ENCODE measurements at regions not wholly inside any gene's neighbourhood (a gene's known extent, or its start where the extent isn't known, plus 50 kb on each side); places are given as distances from the start of the nearest gene placed in this dataset.

- Histone ChIP-seq H3K36me3 (no peaks in the 10 kb centered on the region), H3K27me3 (no peaks in the 10 kb centered on the region), H3K27ac (replicated peaks in 1 of 4) (no peak overlapping the region), H3K9me3 (no peaks in the 10 kb centered on the region), H3K4me1 (no peaks in the 10 kb centered on the region), H3K4me3 (no peak overlapping the region)
- TF ChIP-seq POLR2A (IDR thresholded peaks at IDR 0.05; ENCODE audit: low read depth) = no peak
- TF ChIP-seq EP300 (IDR thresholded peaks at IDR 0.05) = no peak
- TF ChIP-seq POLR2AphosphoS5 (IDR thresholded peaks at IDR 0.05) = no peak
- no peak for TF ChIP-seq CTCF (IDR thresholded peaks at IDR 0.05)
- DNase-seq (ENCODE audit: extremely low spot score) = no peak
- intact Hi-C loops (cut with DNase I) = no loop called here
- 78% methylated on average over 3 of the region's 3 CpGs for WGBS
Observed at GRCh38 chr7:136652635-136653370, 215.6 kb upstream of the CHRM2 start.

GRCh38 chr7:136640977-136641376 is 227.5 kb upstream of the CHRM2 start:
- H3K36me3 ChIP-seq = no peaks in the 10 kb centered on the region
- intact Hi-C loops (cut with DNase I) = no loop called here
- H3K9me3 ChIP-seq = no peaks in the 10 kb centered on the region
- no peak overlapping the region for H3K27ac ChIP-seq (replicated peaks in 1 of 4)
- H3K4me3 ChIP-seq = no peak overlapping the region
- TF ChIP-seq POLR2A (IDR thresholded peaks at IDR 0.05; ENCODE audit: low read depth) (no peak), CTCF (IDR thresholded peaks at IDR 0.05) (no peak), EP300 (IDR thresholded peaks at IDR 0.05) (no peak), POLR2AphosphoS5 (IDR thresholded peaks at IDR 0.05) (no peak)
- no peaks in the 10 kb centered on the region for H3K4me1 ChIP-seq
- WGBS = 90% methylated on average over 1 of the region's 1 CpG
- DNase-seq (ENCODE audit: extremely low spot score) = no peak
- H3K27me3 ChIP-seq = no peaks in the 10 kb centered on the region

- H3K36me3 ChIP-seq = no peaks in the 10 kb centered on the region
- H3K27ac ChIP-seq (replicated peaks in 1 of 4) = no peak overlapping the region
- TF ChIP-seq POLR2A (IDR thresholded peaks at IDR 0.05; ENCODE audit: low read depth) (no peak), EP300 (IDR thresholded peaks at IDR 0.05) (no peak), POLR2AphosphoS5 (IDR thresholded peaks at IDR 0.05) (no peak), CTCF (IDR thresholded peaks at IDR 0.05) (no peak)
- H3K9me3 ChIP-seq = no peaks in the 10 kb centered on the region
- DNase-seq (ENCODE audit: extremely low spot score) = no peak
- no peaks in the 10 kb centered on the region for H3K27me3 ChIP-seq
- 60% methylated on average over 2 of the region's 2 CpGs for WGBS
- no peak overlapping the region for H3K4me3 ChIP-seq
- intact Hi-C loops (cut with DNase I) = no loop called here
- no peaks in the 10 kb centered on the region for H3K4me1 ChIP-seq
Observed at GRCh38 chr7:136637813-136638212, 230.6 kb upstream of the CHRM2 start.

GRCh38 chr7:136635751-136636150 is 232.7 kb upstream of the CHRM2 start:
- Histone ChIP-seq H3K4me1 (no peaks in the 10 kb centered on the region), H3K9me3 (no peaks in the 10 kb centered on the region), H3K4me3 (no peak overlapping the region), H3K27ac (replicated peaks in 1 of 4) (no peak overlapping the region), H3K36me3 (no peaks in the 10 kb centered on the region), H3K27me3 (no peaks in the 10 kb centered on the region)
- WGBS = 76% methylated on average over 3 of the region's 3 CpGs
- no peak for DNase-seq (ENCODE audit: extremely low spot score)
- intact Hi-C loops (cut with DNase I) = no loop called here
- TF ChIP-seq POLR2AphosphoS5 (IDR thresholded peaks at IDR 0.05) = no peak
- TF ChIP-seq POLR2A (IDR thresholded peaks at IDR 0.05; ENCODE audit: low read depth) = no peak
- no peak for TF ChIP-seq EP300 (IDR thresholded peaks at IDR 0.05)
- TF ChIP-seq CTCF (IDR thresholded peaks at IDR 0.05) = no peak

GRCh38 chr7:136618818-136619217 is 249.6 kb upstream of the CHRM2 start:
- DNase-seq (ENCODE audit: extremely low spot score) = no peak
- H3K4me1 ChIP-seq = no peaks in the 10 kb centered on the region
- H3K4me3 ChIP-seq = no peak overlapping the region
- intact Hi-C loops (cut with DNase I) = no loop called here
- TF ChIP-seq CTCF (IDR thresholded peaks at IDR 0.05) (no peak), EP300 (IDR thresholded peaks at IDR 0.05) (no peak), POLR2AphosphoS5 (IDR thresholded peaks at IDR 0.05) (no peak), POLR2A (IDR thresholded peaks at IDR 0.05; ENCODE audit: low read depth) (no peak)
- H3K9me3 ChIP-seq = no peaks in the 10 kb centered on the region
- no peak overlapping the region for H3K27ac ChIP-seq (replicated peaks in 1 of 4)
- no peaks in the 10 kb centered on the region for H3K36me3 ChIP-seq
- no peaks in the 10 kb centered on the region for H3K27me3 ChIP-seq
